Fibroblast of peridontal ligament (primary cell): ENCODE measurements at regions not wholly inside any gene's neighbourhood (a gene's known extent, or its start where the extent isn't known, plus 50 kb on each side); places are given as distances from the start of the nearest gene placed in this dataset.
A peak's percentile ranks its signal among the peaks of the same experiment; 100 is the strongest.
"Not testable (repeated sequence)": the region's sequence is repeated elsewhere in the genome, so short reads cannot be mapped to it uniquely, and the experiment has no call there.

Source experiments
- DNase-seq: peaks from one replicate; pipeline ENCODE4 v3.0.0-alpha.2; 2010; ENCODE audit errors: extremely low read depth

- DNase-seq, result no peak
Observed at GRCh38 chr3:171915275-171915674, 72.1 kb downstream of the TMEM212 start.

- DNase-seq, result no peak
Observed at GRCh38 chr3:171916888-171917287, 73.7 kb downstream of the TMEM212 start.

GRCh38 chr3:171922629-171923028 lies 79.5 kb downstream of the TMEM212 start:
- not testable (repeated sequence) for DNase-seq

GRCh38 chr3:171923668-171924067 lies 80.5 kb downstream of the TMEM212 start:
- not testable (repeated sequence) for DNase-seq

GRCh38 chr3:171924864-171925263 lies 81.7 kb downstream of the TMEM212 start:
- DNase-seq, result not testable (repeated sequence)

GRCh38 chr3:171932153-171932611 lies 89.0 kb downstream of the TMEM212 start:
- DNase-seq, result peak; percentile 35

GRCh38 chr3:171933441-171933840 lies 90.3 kb downstream of the TMEM212 start:
- no peak for DNase-seq

- no peak for DNase-seq
Observed at GRCh38 chr3:171935261-171936123, 92.3 kb downstream of the TMEM212 start.

- peak; percentile 84 for DNase-seq
Observed at GRCh38 chr3:171936191-171936841, 93.2 kb downstream of the TMEM212 start.

GRCh38 chr3:171939578-171939977 lies 96.4 kb downstream of the TMEM212 start:
- no peak for DNase-seq

- DNase-seq, result no peak
Observed at GRCh38 chr3:171940151-171940649, 97.1 kb downstream of the TMEM212 start.

GRCh38 chr3:171943262-171944117 lies 95.9 kb upstream of the FNDC3B start:
- no peak for DNase-seq

GRCh38 chr3:171944118-171945016 lies 95.0 kb upstream of the FNDC3B start:
- DNase-seq, result peak; percentile 35

- DNase-seq, result no peak
Observed at GRCh38 chr3:171948674-171949073, 90.7 kb upstream of the FNDC3B start.

GRCh38 chr3:171949554-171949953 lies 89.8 kb upstream of the FNDC3B start:
- no peak for DNase-seq

GRCh38 chr3:171950373-171950772 lies 89.0 kb upstream of the FNDC3B start:
- DNase-seq, result peak; percentile 37

- no peak for DNase-seq
Observed at GRCh38 chr3:171951597-171951996, 87.8 kb upstream of the FNDC3B start.

GRCh38 chr3:171953301-171954022 lies 85.9 kb upstream of the FNDC3B start:
- DNase-seq, result no peak

GRCh38 chr3:171954690-171955383 lies 84.5 kb upstream of the FNDC3B start:
- DNase-seq, result no peak
